ENCODE measurements at regions not wholly inside any gene's neighbourhood (a gene's known extent, or its start where the extent isn't known, plus 50 kb on each side); places are given as distances from the start of the nearest gene placed in this dataset.

GRCh38 chr4:100117750-100118149, 72.5 kb downstream of the DDIT4L start:
- TF ChIP-seq CTCF (IDR thresholded peaks at IDR 0.05) = no peak
- intact Hi-C loops (cut with DNase I, micrococcal nuclease) = no loop called here
- Histone ChIP-seq H3K9me3 (no peaks in the 10 kb centered on the region), H3K36me3 (ENCODE audit: low read depth) (no peaks in the 10 kb centered on the region), H3K4me1 (ENCODE audit: low read depth) (no peaks in the 10 kb centered on the region), H3K4me3 (no peak overlapping the region)
- ATAC-seq (no peak), DNase-seq (no peak)

GRCh38 chr4:100114909-100115308, 75.4 kb downstream of the DDIT4L start:
- DNase-seq (no peak), ATAC-seq (no peak)
- Histone ChIP-seq H3K4me1 (ENCODE audit: low read depth) (no peaks in the 10 kb centered on the region), H3K9me3 (no peaks in the 10 kb centered on the region), H3K36me3 (ENCODE audit: low read depth) (no peaks in the 10 kb centered on the region), H3K4me3 (no peak overlapping the region)
- TF ChIP-seq CTCF (IDR thresholded peaks at IDR 0.05) = no peak
- intact Hi-C loops (cut with DNase I, micrococcal nuclease) = no loop called here

- H3K4me1 ChIP-seq (ENCODE audit: low read depth) = no peaks in the 10 kb centered on the region
- no peak for TF ChIP-seq CTCF (IDR thresholded peaks at IDR 0.05)
- ATAC-seq = no peak
- no peaks in the 10 kb centered on the region for H3K9me3 ChIP-seq
- intact Hi-C loops (cut with DNase I, micrococcal nuclease) = no loop called here
- no peak overlapping the region for H3K4me3 ChIP-seq
- no peaks in the 10 kb centered on the region for H3K36me3 ChIP-seq (ENCODE audit: low read depth)
- no peak for DNase-seq
Observed at GRCh38 chr4:100113732-100114131, 76.5 kb downstream of the DDIT4L start.

GRCh38 chr4:100113096-100113495, 77.2 kb downstream of the DDIT4L start:
- H3K4me1 ChIP-seq (ENCODE audit: low read depth) = no peaks in the 10 kb centered on the region
- DNase-seq = no peak
- H3K36me3 ChIP-seq (ENCODE audit: low read depth) = no peaks in the 10 kb centered on the region
- H3K4me3 ChIP-seq = no peak overlapping the region
- H3K9me3 ChIP-seq = no peaks in the 10 kb centered on the region
- intact Hi-C loops (cut with DNase I, micrococcal nuclease) = no loop called here
- no peak for ATAC-seq
- no peak for TF ChIP-seq CTCF (IDR thresholded peaks at IDR 0.05)

GRCh38 chr4:100109921-100110320, 80.3 kb downstream of the DDIT4L start:
- Histone ChIP-seq H3K4me1 (ENCODE audit: low read depth) (no peaks in the 10 kb centered on the region), H3K9me3 (no peaks in the 10 kb centered on the region), H3K4me3 (no peak overlapping the region), H3K36me3 (ENCODE audit: low read depth) (no peaks in the 10 kb centered on the region)
- ATAC-seq (no peak), DNase-seq (no peak)
- no peak for TF ChIP-seq CTCF (IDR thresholded peaks at IDR 0.05)
- intact Hi-C loops (cut with DNase I, micrococcal nuclease) = no loop called here

GRCh38 chr4:100108869-100109268, 81.4 kb downstream of the DDIT4L start:
- ATAC-seq (no peak), DNase-seq (no peak)

More at GRCh38 chr4:100108869-100109268, 81.4 kb downstream of the DDIT4L start:
- intact Hi-C loops (cut with DNase I, micrococcal nuclease) = no loop called here
- Histone ChIP-seq H3K4me1 (ENCODE audit: low read depth) (no peaks in the 10 kb centered on the region), H3K4me3 (no peak overlapping the region), H3K9me3 (no peaks in the 10 kb centered on the region), H3K36me3 (ENCODE audit: low read depth) (no peaks in the 10 kb centered on the region)
- no peak for TF ChIP-seq CTCF (IDR thresholded peaks at IDR 0.05)

Data from mucosa of descending colon (tissue), 3 donors.